ENCODE measurements at regions not wholly inside any gene's neighbourhood (a gene's known extent, or its start where the extent isn't known, plus 50 kb on each side); places are given as distances from the start of the nearest gene placed in this dataset.

DNA sequence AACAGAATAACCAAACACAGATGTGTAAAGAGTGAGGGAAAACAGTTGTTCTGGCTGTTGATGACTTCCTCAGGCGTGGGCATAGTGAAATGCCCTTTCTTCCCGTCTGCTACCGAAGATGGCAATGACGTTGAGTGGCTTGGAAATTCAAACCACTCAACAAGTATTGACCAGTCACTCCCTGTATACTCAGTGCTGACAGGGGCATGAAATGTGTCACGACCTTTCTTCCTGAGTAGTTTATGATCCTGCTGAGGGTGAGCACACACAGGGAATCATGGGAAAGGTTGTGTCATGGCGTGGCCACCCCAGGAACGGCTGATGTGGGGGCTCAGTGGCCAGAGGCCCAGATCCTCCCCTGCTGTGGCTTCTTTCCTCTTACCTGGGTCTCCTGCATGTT is 87.8 kb upstream of the C1QTNF9B start:
- TF ChIP-seq, protein P1, sequence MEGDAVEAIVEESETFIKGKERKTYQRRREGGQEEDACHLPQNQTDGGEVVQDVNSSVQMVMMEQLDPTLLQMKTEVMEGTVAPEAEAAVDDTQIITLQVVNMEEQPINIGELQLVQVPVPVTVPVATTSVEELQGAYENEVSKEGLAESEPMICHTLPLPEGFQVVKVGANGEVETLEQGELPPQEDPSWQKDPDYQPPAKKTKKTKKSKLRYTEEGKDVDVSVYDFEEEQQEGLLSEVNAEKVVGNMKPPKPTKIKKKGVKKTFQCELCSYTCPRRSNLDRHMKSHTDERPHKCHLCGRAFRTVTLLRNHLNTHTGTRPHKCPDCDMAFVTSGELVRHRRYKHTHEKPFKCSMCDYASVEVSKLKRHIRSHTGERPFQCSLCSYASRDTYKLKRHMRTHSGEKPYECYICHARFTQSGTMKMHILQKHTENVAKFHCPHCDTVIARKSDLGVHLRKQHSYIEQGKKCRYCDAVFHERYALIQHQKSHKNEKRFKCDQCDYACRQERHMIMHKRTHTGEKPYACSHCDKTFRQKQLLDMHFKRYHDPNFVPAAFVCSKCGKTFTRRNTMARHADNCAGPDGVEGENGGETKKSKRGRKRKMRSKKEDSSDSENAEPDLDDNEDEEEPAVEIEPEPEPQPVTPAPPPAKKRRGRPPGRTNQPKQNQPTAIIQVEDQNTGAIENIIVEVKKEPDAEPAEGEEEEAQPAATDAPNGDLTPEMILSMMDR (IDR thresholded peaks at IDR 0.05), result no peak
- no peak for TF ChIP-seq EZH2 (IDR thresholded peaks at IDR 0.05; ENCODE audit: borderline replicate concordance, insufficient read depth, low read depth, low read length, poor library complexity, severe bottlenecking)
